ENCODE measurements at regions not wholly inside any gene's neighbourhood (a gene's known extent, or its start where the extent isn't known, plus 50 kb on each side); places are given as distances from the start of the nearest gene placed in this dataset.

DNA sequence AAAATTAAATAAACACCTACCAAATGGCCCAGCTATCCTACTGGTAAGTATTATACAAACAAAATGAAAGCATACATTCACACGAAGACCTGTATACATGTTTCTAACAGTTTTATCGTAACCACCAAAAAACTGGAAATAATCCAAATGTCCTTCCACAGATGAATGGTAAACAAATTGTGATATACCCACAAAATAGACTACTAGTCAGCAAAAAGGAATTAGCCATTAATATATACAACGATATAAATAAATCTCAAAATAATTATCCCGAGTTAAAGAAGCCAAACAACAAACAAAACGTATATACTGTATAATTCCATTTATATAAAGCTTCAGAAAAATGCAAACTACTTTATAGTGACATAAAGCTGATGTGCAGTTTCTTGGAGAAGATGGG is 106.3 kb upstream of the SERTM1 start:
- no peak overlapping the region for H3K27ac ChIP-seq (ENCODE audit: insufficient read depth, low read depth, low read length)
- H3K4me3 ChIP-seq (replicated peaks in 1 of 3; ENCODE audit: insufficient read depth in 1 of 3, low read depth in 1 of 3, low read length in 3 of 3): no peak overlapping the region
- ChIA-PET CTCF (interaction anchor here (1.7 kb wide), 1 partner anchor 114 kb away, joined by 4 read pairs; no protein-coding TSS in a partner anchor), POLR2A (no interaction called here)
- H3K27me3 ChIP-seq (ENCODE audit: control insufficient read depth in 2 of 2, insufficient read depth in 2 of 2, low read length in 2 of 2): peaks cover 2 to 7% of the 10 kb centered on the region in 2 experiments
- H3K9me1 ChIP-seq (replicated peaks; ENCODE audit: control insufficient read depth, extremely low read depth, insufficient read depth, low read length): no peaks in the 10 kb centered on the region
- H3K9ac ChIP-seq (replicated peaks; ENCODE audit: extremely low read depth, insufficient read depth, low read length): no peak overlapping the region
- BruUV-seq (replicated peaks): no TSS peak
- FAIRE-seq (no peak), DNase-seq (ENCODE audit: low read depth, low spot score) (no peak)
- dilution Hi-C loops (cut with MboI; ENCODE audit: extremely low pct_ligation_motif_present, low sequenced_read_pairs) (no loop called here), intact Hi-C loops (cut with micrococcal nuclease) (no loop called here)
- no peaks in the 10 kb centered on the region for H3K36me3 ChIP-seq (ENCODE audit: control insufficient read depth in 2 of 2, extremely low read depth in 1 of 2, insufficient read depth in 2 of 2, low read length in 2 of 2)
- H3K4me1 ChIP-seq (ENCODE audit: control insufficient read depth, extremely low read depth, insufficient read depth, low read length): no peaks in the 10 kb centered on the region
- no peaks in the 10 kb centered on the region for H3K79me2 ChIP-seq (ENCODE audit: control insufficient read depth, insufficient read depth, low read length)
- H3K9me3 ChIP-seq (replicated peaks; ENCODE audit: control insufficient read depth, insufficient read depth, low read length): no peaks in the 10 kb centered on the region
- no peak overlapping the region for H3K4me2 ChIP-seq (ENCODE audit: insufficient read depth, low read length)
- H4K20me1 ChIP-seq (replicated peaks; ENCODE audit: control insufficient read depth, extremely low read depth, insufficient read depth, low read length): no peaks in the 10 kb centered on the region
- TF ChIP-seq CTCF (IDR thresholded peaks at IDR 0.05; ENCODE audit: extremely low read depth in 1 of 2, insufficient read depth in 1 of 2, low read depth in 1 of 2, low read length in 2 of 2) (no peak), EZH2 (IDR thresholded peaks at IDR 0.05; ENCODE audit: borderline replicate concordance, low read depth, low read length, severe bottlenecking) (no peak), MYC (IDR thresholded peaks at IDR 0.05; ENCODE audit: low read depth, low read length) (no peak), GATA2 (IDR thresholded peaks at IDR 0.05; ENCODE audit: insufficient read depth, insufficient read length, low read depth, low read length) (no peak), JUN (IDR thresholded peaks at IDR 0.05; ENCODE audit: borderline replicate concordance, insufficient read depth, insufficient read length, low read depth) (no peak), POLR2A (IDR thresholded peaks at IDR 0.05; ENCODE audit: low read depth, low read length) (no peak), FOS (IDR thresholded peaks at IDR 0.05; ENCODE audit: borderline replicate concordance, insufficient read depth, low read length) (no peak), POLR2AphosphoS5 (IDR thresholded peaks at IDR 0.05; ENCODE audit: insufficient read depth, low read depth, low read length) (no peak)
- TF ChIP-seq, protein P1, sequence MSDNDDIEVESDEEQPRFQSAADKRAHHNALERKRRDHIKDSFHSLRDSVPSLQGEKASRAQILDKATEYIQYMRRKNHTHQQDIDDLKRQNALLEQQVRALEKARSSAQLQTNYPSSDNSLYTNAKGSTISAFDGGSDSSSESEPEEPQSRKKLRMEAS (IDR thresholded peaks at IDR 0.05; ENCODE audit: insufficient read depth, insufficient read length): no peak
- no peak overlapping the region for H2AFZ ChIP-seq (ENCODE audit: low read depth, low read length)
